Smooth muscle cell (in vitro differentiated cells): ENCODE measurements at regions not wholly inside any gene's neighbourhood (a gene's known extent, or its start where the extent isn't known, plus 50 kb on each side); places are given as distances from the start of the nearest gene placed in this dataset.

Source experiments
- DNase-seq: peaks from one replicate; lab custom pipeline; 2025; ENCODE audit not compliant: unreplicated experiment; lab: John Stamatoyannopoulos, UW
- H2AFZ ChIP-seq: fragments of 200-600 bp; sonication (generic); 2 replicates; pipeline ENCODE4 v1.6.0; 2016; ENCODE audit warnings: antibody characterized with exemption, low read depth, mild to moderate bottlenecking
- H3F3A ChIP-seq: fragments of 200-600 bp; sonication (generic); 2 replicates; pipeline ENCODE4 v1.6.0; 2017; ENCODE audit warnings: antibody characterized with exemption, low read depth
- H3K27ac ChIP-seq: fragments of 200-600 bp; sonication (generic); 2 replicates; pipeline ENCODE4 v1.5.1; 2016; ENCODE audit warnings: low read depth, mild to moderate bottlenecking
- H3K27me3 ChIP-seq: fragments of 200-600 bp; sonication (generic); 2 replicates; pipeline ENCODE4 v1.6.1; 2016; ENCODE audit warnings: low read depth, mild to moderate bottlenecking
- H3K36me3 ChIP-seq: fragments of 200-600 bp; sonication (generic); 2 replicates; pipeline ENCODE4 v1.5.1; 2016; ENCODE audit warnings: low read depth
- H3K4me1 ChIP-seq: fragments of 200-600 bp; sonication (generic); 2 replicates; pipeline ENCODE4 v1.5.1; 2016; ENCODE audit warnings: low read depth
- H3K4me2 ChIP-seq: fragments of 200-600 bp; sonication (generic); 2 replicates; pipeline ENCODE4 v1.6.0; 2016; ENCODE audit warnings: mild to moderate bottlenecking
- H3K4me3 ChIP-seq: fragments of 200-600 bp; sonication (generic); 2 replicates; pipeline ENCODE4 v1.5.1; 2016; ENCODE audit warnings: mild to moderate bottlenecking
- H3K79me2 ChIP-seq: fragments of 200-600 bp; sonication (generic); 2 replicates; pipeline ENCODE4 v1.6.0; 2016; ENCODE audit warnings: low read depth, mild to moderate bottlenecking
- H3K9ac ChIP-seq: fragments of 200-600 bp; sonication (generic); 2 replicates; pipeline ENCODE4 v1.6.0; 2016; ENCODE audit warnings: low read depth
- H3K9me3 ChIP-seq: fragments of 200-600 bp; sonication (generic); replicated peaks from 2 replicates; pipeline ENCODE4 v1.5.1; 2016; ENCODE audit warnings: low read depth
- H4K20me1 ChIP-seq: fragments of 200-600 bp; sonication (generic); 2 replicates; pipeline ENCODE4 v1.6.0; 2016; ENCODE audit warnings: low read depth
- CTCF ChIP-seq: fragments of 200-600 bp; sonication (generic); IDR thresholded peaks from 2 replicates; pipeline ENCODE4 v1.5.1; 2017; ENCODE audit warnings: borderline replicate concordance, mild to moderate bottlenecking, antibody characterized with exemption; ENCODE audit not compliant: insufficient read depth, poor library complexity, severe bottlenecking
- WGBS: methylation state at CpG from one replicate; pipeline ENCODE4 v1.1.7; 2016; ENCODE audit warnings: low lambda C conversion rate; 5-methylcytosine and 5-hydroxymethylcytosine counted together

- H4K20me1 ChIP-seq: no peaks in the 10 kb centered on the region
- H3K36me3 ChIP-seq: no peaks in the 10 kb centered on the region
- no peak overlapping the region for H3K4me2 ChIP-seq
- no peak for TF ChIP-seq CTCF
- no peaks in the 10 kb centered on the region for H3K9me3 ChIP-seq
- H3K4me1 ChIP-seq: peaks cover 4% of the 10 kb centered on the region
- WGBS: 100% methylated on average over 1 of the region's 1 CpG
- H3K9ac ChIP-seq: no peak overlapping the region
- no peak overlapping the region for H3K27ac ChIP-seq
- H2AFZ ChIP-seq: no peak overlapping the region
- no peaks in the 10 kb centered on the region for H3K27me3 ChIP-seq
- no peak overlapping the region for H3K4me3 ChIP-seq
- peaks cover 6% of the 10 kb centered on the region for H3F3A ChIP-seq
- no peaks in the 10 kb centered on the region for H3K79me2 ChIP-seq
- DNase-seq: no peak
These were observed 61.8 kb downstream of the DRD1 start for GRCh38 chr5:175382171-175382570.

- no peaks in the 10 kb centered on the region for H3K27me3 ChIP-seq
- H3K4me2 ChIP-seq: no peak overlapping the region
- H4K20me1 ChIP-seq: no peaks in the 10 kb centered on the region
- no peak for TF ChIP-seq CTCF
- no peak overlapping the region for H3K4me3 ChIP-seq
- H3K4me1 ChIP-seq: peaks cover 4% of the 10 kb centered on the region
- no peaks in the 10 kb centered on the region for H3K79me2 ChIP-seq
- no peak for DNase-seq
- no peak overlapping the region for H3K9ac ChIP-seq
- peaks cover 6% of the 10 kb centered on the region for H3F3A ChIP-seq
- WGBS: 70% methylated on average over 4 of the region's 4 CpGs
- H3K36me3 ChIP-seq: no peaks in the 10 kb centered on the region
- no peaks in the 10 kb centered on the region for H3K9me3 ChIP-seq
- H2AFZ ChIP-seq: no peak overlapping the region
- H3K27ac ChIP-seq: no peak overlapping the region
These were observed 62.9 kb downstream of the DRD1 start for GRCh38 chr5:175381130-175381529.

GRCh38 chr5:175380701-175381100, 63.3 kb downstream of the DRD1 start:
- Histone ChIP-seq H2AFZ (no peak overlapping the region), H3K9me3 (no peaks in the 10 kb centered on the region), H3K79me2 (no peaks in the 10 kb centered on the region), H3K36me3 (no peaks in the 10 kb centered on the region), H3K4me1 (peaks cover 4% of the 10 kb centered on the region), H3K4me3 (no peak overlapping the region), H3K4me2 (no peak overlapping the region), H3F3A (peaks cover 6% of the 10 kb centered on the region), H3K27ac (no peak overlapping the region), H3K27me3 (no peaks in the 10 kb centered on the region), H3K9ac (no peak overlapping the region), H4K20me1 (no peaks in the 10 kb centered on the region)
- no peak for TF ChIP-seq CTCF
- no peak for DNase-seq
- 96% methylated on average over 2 of the region's 2 CpGs for WGBS

- peak overlapping the region; percentile 85 for H3K27ac ChIP-seq
- no peaks in the 10 kb centered on the region for H3K27me3 ChIP-seq
- H3K9ac ChIP-seq: no peak overlapping the region
- 0% methylated on average over 1 of the region's 1 CpG for WGBS
- peaks cover 6% of the 10 kb centered on the region for H3F3A ChIP-seq
- TF ChIP-seq CTCF: no peak
- no peak overlapping the region for H3K4me2 ChIP-seq
- H2AFZ ChIP-seq: no peak overlapping the region
- DNase-seq: no peak
- peaks cover 4% of the 10 kb centered on the region for H3K4me1 ChIP-seq
- H3K36me3 ChIP-seq: no peaks in the 10 kb centered on the region
- H3K9me3 ChIP-seq: no peaks in the 10 kb centered on the region
- no peaks in the 10 kb centered on the region for H4K20me1 ChIP-seq
- no peaks in the 10 kb centered on the region for H3K79me2 ChIP-seq
- no peak overlapping the region for H3K4me3 ChIP-seq
These were observed 64.1 kb downstream of the DRD1 start for GRCh38 chr5:175379867-175380266.
